ENCODE measurements at regions not wholly inside any gene's neighbourhood (a gene's known extent, or its start where the extent isn't known, plus 50 kb on each side); places are given as distances from the start of the nearest gene placed in this dataset.

- TF ChIP-seq CTCF (conservative IDR thresholded peaks at IDR 0.05; ENCODE audit: low read depth, low read length) (no peak), EZH2 (IDR thresholded peaks at IDR 0.05; ENCODE audit: low read length, unreplicated experiment) (no peak)
Measured at GRCh38 chr10:59025981-59026765, 150.3 kb upstream of the PHYHIPL start.

Data from PC-3 (cell line).